ENCODE measurements at regions not wholly inside any gene's neighbourhood (a gene's known extent, or its start where the extent isn't known, plus 50 kb on each side); places are given as distances from the start of the nearest gene placed in this dataset.

GRCh38 chr13:59301174-59301567 is 862.6 kb downstream of the DIAPH3 start:
- H2AFZ ChIP-seq, result no peak overlapping the region
- H3K4me2 ChIP-seq, result no peak overlapping the region
- intact Hi-C loops (cut with micrococcal nuclease; ENCODE audit: unreplicated experiment), result no loop called here
- no peak overlapping the region for H3K4me3 ChIP-seq
- no TSS peak for BruUV-seq (replicated peaks)
- TF ChIP-seq EZH2 (IDR thresholded peaks at IDR 0.05; ENCODE audit: low read depth) (no peak), CTCF (conservative IDR thresholded peaks at IDR 0.05) (no peak)
- H3K9me2 ChIP-seq (ENCODE audit: insufficient read depth), result no peaks in the 10 kb centered on the region; the same call in 1 of the 2 replicates
- H3K27ac ChIP-seq, result no peak overlapping the region
- POLR2A ChIA-PET (ENCODE audit: unreplicated experiment), result no interaction called here
- CTCF ChIA-PET, result no interaction called here
- H3K36me3 ChIP-seq (ENCODE audit: low read depth), result no peaks in the 10 kb centered on the region
- no peaks in the 10 kb centered on the region for H3K4me1 ChIP-seq (replicated peaks; ENCODE audit: insufficient read depth)
- no peaks in the 10 kb centered on the region for H3K79me2 ChIP-seq (ENCODE audit: low read depth)
- no peaks in the 10 kb centered on the region for H4K20me1 ChIP-seq (ENCODE audit: insufficient read depth)
- no peaks in the 10 kb centered on the region for H3K27me3 ChIP-seq (ENCODE audit: insufficient read depth, low read depth)
- no peaks in the 10 kb centered on the region for H3K9me3 ChIP-seq (ENCODE audit: insufficient read depth, low read depth)
- DNase-seq, result no peak
- H3F3A ChIP-seq (ENCODE audit: insufficient read depth, low read depth), result no peaks in the 10 kb centered on the region

DNA sequence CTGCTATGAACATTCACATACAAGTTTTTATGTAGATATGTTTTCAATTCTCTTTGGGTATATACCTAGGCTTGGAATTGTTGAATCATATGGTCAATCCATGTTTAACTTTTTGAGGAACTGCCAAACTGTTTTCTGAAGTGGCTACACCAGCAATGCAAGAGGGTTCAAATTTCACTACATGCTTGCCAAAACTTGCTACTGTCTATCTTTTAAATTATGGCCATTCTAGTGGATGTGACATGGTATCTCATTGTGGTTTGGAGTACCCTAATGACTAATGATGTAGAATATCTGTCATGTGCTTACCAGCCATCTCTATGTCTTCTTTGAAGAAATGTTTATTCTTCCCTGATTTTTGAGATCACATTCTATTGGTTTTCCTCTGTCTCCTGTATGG is 860.3 kb downstream of the DIAPH3 start:
- no TSS peak for BruUV-seq (replicated peaks)
- no peak overlapping the region for H3K27ac ChIP-seq
- CTCF ChIA-PET, result no interaction called here
- POLR2A ChIA-PET (ENCODE audit: unreplicated experiment), result no interaction called here
- H3K27me3 ChIP-seq (ENCODE audit: insufficient read depth, low read depth), result no peaks in the 10 kb centered on the region
- no peaks in the 10 kb centered on the region for H3K9me3 ChIP-seq (ENCODE audit: insufficient read depth, low read depth)
- H3K4me1 ChIP-seq (replicated peaks; ENCODE audit: insufficient read depth), result no peaks in the 10 kb centered on the region
- intact Hi-C loops (cut with micrococcal nuclease; ENCODE audit: unreplicated experiment), result no loop called here
- no peak overlapping the region for H3K4me3 ChIP-seq
- no peak overlapping the region for H3K4me2 ChIP-seq
- H3F3A ChIP-seq (ENCODE audit: insufficient read depth, low read depth), result no peaks in the 10 kb centered on the region
- H4K20me1 ChIP-seq (ENCODE audit: insufficient read depth), result no peaks in the 10 kb centered on the region
- TF ChIP-seq EZH2 (IDR thresholded peaks at IDR 0.05; ENCODE audit: low read depth), result no peak
- no peak for TF ChIP-seq CTCF (conservative IDR thresholded peaks at IDR 0.05)
- H3K36me3 ChIP-seq (ENCODE audit: low read depth), result no peaks in the 10 kb centered on the region
- H2AFZ ChIP-seq, result no peak overlapping the region
- H3K9me2 ChIP-seq (ENCODE audit: insufficient read depth), result no peaks in the 10 kb centered on the region; the same call in 1 of the 2 replicates
- H3K79me2 ChIP-seq (ENCODE audit: low read depth), result no peaks in the 10 kb centered on the region
- no peak for DNase-seq

DNA sequence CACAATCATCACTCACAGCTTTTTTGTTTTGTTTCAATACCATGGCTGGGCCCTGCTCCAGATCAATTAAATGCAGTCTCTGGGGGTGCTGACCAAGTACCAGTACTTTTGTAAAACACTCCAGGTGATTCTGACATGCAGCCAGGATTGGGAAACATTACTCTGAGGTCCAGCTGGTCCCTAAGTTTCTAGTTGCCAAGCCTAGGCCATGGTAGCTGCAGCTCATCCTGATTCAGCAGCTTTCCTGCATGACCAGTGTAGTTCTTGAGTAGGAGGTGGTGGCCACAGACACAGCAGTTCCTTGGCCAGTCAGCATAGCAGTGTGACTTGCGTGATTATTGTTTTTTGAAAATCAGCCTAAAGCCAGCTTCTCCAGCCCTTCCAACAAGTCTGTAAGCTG is 859.1 kb downstream of the DIAPH3 start:
- TF ChIP-seq CTCF (conservative IDR thresholded peaks at IDR 0.05), result no peak
- no peak for TF ChIP-seq EZH2 (IDR thresholded peaks at IDR 0.05; ENCODE audit: low read depth)
- Histone ChIP-seq H3K36me3 (ENCODE audit: low read depth) (no peaks in the 10 kb centered on the region), H3K27ac (no peak overlapping the region), H3K27me3 (ENCODE audit: insufficient read depth, low read depth) (no peaks in the 10 kb centered on the region), H3K4me3 (no peak overlapping the region), H3K9me2 (ENCODE audit: insufficient read depth) (no peaks in the 10 kb centered on the region; the same call in 1 of the 2 replicates), H3K4me2 (no peak overlapping the region), H2AFZ (no peak overlapping the region), H3K9me3 (ENCODE audit: insufficient read depth, low read depth) (no peaks in the 10 kb centered on the region), H4K20me1 (ENCODE audit: insufficient read depth) (no peaks in the 10 kb centered on the region), H3F3A (ENCODE audit: insufficient read depth, low read depth) (no peaks in the 10 kb centered on the region), H3K79me2 (ENCODE audit: low read depth) (no peaks in the 10 kb centered on the region), H3K4me1 (replicated peaks; ENCODE audit: insufficient read depth) (no peaks in the 10 kb centered on the region)
- BruUV-seq (replicated peaks), result no TSS peak
- ChIA-PET POLR2A (ENCODE audit: unreplicated experiment) (no interaction called here), CTCF (no interaction called here)
- intact Hi-C loops (cut with micrococcal nuclease; ENCODE audit: unreplicated experiment), result no loop called here
- no peak for DNase-seq
